Astrocyte (in vitro differentiated cells and primary cell): ENCODE measurements at regions not wholly inside any gene's neighbourhood (a gene's known extent, or its start where the extent isn't known, plus 50 kb on each side); places are given as distances from the start of the nearest gene placed in this dataset.
A peak's percentile ranks its signal among the peaks of the same experiment; 100 is the strongest.

Experiments used
- DNase-seq: peaks from one replicate; pipeline ENCODE4 v3.0.0-alpha.2; 2010; ENCODE audit warnings: low read depth
- FAIRE-seq: peaks from 2 replicates; lab custom pipeline; 2011; peaks lifted over from hg19 to GRCh38; lab: Jason Lieb, UNC
- H2AFZ ChIP-seq: 2 replicates; pipeline ENCODE4 v1.6.0; 2012; ENCODE audit warnings: low read depth, low read length, inconsistent platforms
- H3K27ac ChIP-seq: 2 replicates; pipeline ENCODE4 v1.5.1; 2011; ENCODE audit warnings: low read depth, low read length, inconsistent platforms
- H3K27me3 ChIP-seq: 2 replicates; pipeline ENCODE4 v1.6.0; 2011; ENCODE audit warnings: low read length, inconsistent platforms; ENCODE audit not compliant: insufficient read depth
- H3K36me3 ChIP-seq: 2 replicates; pipeline ENCODE4 v1.5.1; 2011; ENCODE audit warnings: low read length, inconsistent platforms; ENCODE audit not compliant: insufficient read depth
- H3K4me1 ChIP-seq: 2 replicates; pipeline ENCODE4 v1.5.1; 2011; ENCODE audit warnings: low read length, inconsistent platforms; ENCODE audit not compliant: insufficient read depth
- H3K4me2 ChIP-seq: 2 replicates; pipeline ENCODE4 v1.6.0; 2012; ENCODE audit warnings: low read length, inconsistent platforms
- H3K4me3 ChIP-seq: 2 replicates; pipeline ENCODE4 v1.5.1; 2011; ENCODE audit warnings: low read depth, mild to moderate bottlenecking, low read length, inconsistent platforms; ENCODE audit not compliant: insufficient read depth
- H3K79me2 ChIP-seq: 2 replicates; pipeline ENCODE4 v1.6.0; 2012; ENCODE audit warnings: mild to moderate bottlenecking, low read length, inconsistent platforms; ENCODE audit not compliant: insufficient read depth
- H3K9ac ChIP-seq: 2 replicates; pipeline ENCODE4 v1.6.0; 2012; ENCODE audit warnings: mild to moderate bottlenecking, low read length, inconsistent platforms
- H3K9me3 ChIP-seq: 2 replicates; pipeline ENCODE4 v1.5.1; 2012; ENCODE audit warnings: low read depth, mild to moderate bottlenecking, low read length, inconsistent platforms; ENCODE audit not compliant: insufficient read depth
- H4K20me1 ChIP-seq: 2 replicates; pipeline ENCODE4 v1.6.0; 2012; ENCODE audit warnings: low read length, inconsistent platforms; ENCODE audit not compliant: insufficient read depth
- H3K27ac Mint-ChIP-seq: one replicate; pipeline ENCODE4 v1.8.0; 2021; ENCODE audit warnings: mild to moderate bottlenecking, mixed read lengths; ENCODE audit not compliant: unreplicated experiment
- H3K27me3 Mint-ChIP-seq: one replicate; pipeline ENCODE4 v1.8.0; 2021; ENCODE audit warnings: low read depth, mixed read lengths; ENCODE audit not compliant: unreplicated experiment
- H3K36me3 Mint-ChIP-seq: one replicate; pipeline ENCODE4 v1.8.0; 2021; ENCODE audit warnings: low read depth, mixed read lengths; ENCODE audit not compliant: unreplicated experiment
- H3K4me1 Mint-ChIP-seq: one replicate; pipeline ENCODE4 v1.8.0; 2021; ENCODE audit warnings: low read depth, mixed read lengths; ENCODE audit not compliant: unreplicated experiment
- H3K4me3 Mint-ChIP-seq: one replicate; pipeline ENCODE4 v1.8.0; 2021; ENCODE audit warnings: mild to moderate bottlenecking, moderate library complexity, mixed read lengths; ENCODE audit not compliant: unreplicated experiment
- H3K9me3 Mint-ChIP-seq: one replicate; pipeline ENCODE4 v1.8.0; 2021; ENCODE audit warnings: mild to moderate bottlenecking, mixed read lengths; ENCODE audit not compliant: unreplicated experiment
- CTCF ChIP-seq: IDR thresholded peaks from 2 replicates; pipeline ENCODE4 v1.5.1; 2011; ENCODE audit warnings: low read depth, mild to moderate bottlenecking, inconsistent platforms, low read length, moderate library complexity; ENCODE audit not compliant: insufficient read depth
- EZH2 ChIP-seq: IDR thresholded peaks from 2 replicates; pipeline ENCODE4 v1.6.1; 2012; ENCODE audit warnings: mild to moderate bottlenecking, low read length, inconsistent platforms; ENCODE audit not compliant: insufficient read depth

- H3K4me2 ChIP-seq: no peak overlapping the region
- Mint-ChIP-seq H3K36me3 (no peaks in the 10 kb centered on the region), H3K4me1 (no peaks in the 10 kb centered on the region), H3K4me3 (no peak overlapping the region), H3K27ac (no peak overlapping the region), H3K27me3 (peaks cover 4% of the 10 kb centered on the region), H3K9me3 (peaks cover 12% of the 10 kb centered on the region)
- no peaks in the 10 kb centered on the region for H4K20me1 ChIP-seq
- FAIRE-seq (no peak), DNase-seq (no peak)
- H3K4me3 ChIP-seq: no peak overlapping the region
- no peak overlapping the region for H3K9ac ChIP-seq
- no peaks in the 10 kb centered on the region for H3K4me1 ChIP-seq
- H3K27me3 ChIP-seq: no peaks in the 10 kb centered on the region
- no peaks in the 10 kb centered on the region for H3K36me3 ChIP-seq
- TF ChIP-seq CTCF (no peak), EZH2 (no peak)
- no peaks in the 10 kb centered on the region for H3K9me3 ChIP-seq
- H2AFZ ChIP-seq: no peak overlapping the region
- H3K79me2 ChIP-seq: no peaks in the 10 kb centered on the region
- H3K27ac ChIP-seq: no peak overlapping the region
Observed at GRCh38 chr1:14090531-14090930, 390.5 kb downstream of the PRDM2 start.

GRCh38 chr1:14094611-14095400 lies 394.8 kb downstream of the PRDM2 start:
- no peak overlapping the region for H3K4me3 ChIP-seq
- H3K4me3 Mint-ChIP-seq: no peak overlapping the region
- H3K27ac ChIP-seq: no peak overlapping the region
- H4K20me1 ChIP-seq: no peaks in the 10 kb centered on the region
- no peak overlapping the region for H2AFZ ChIP-seq
- peak; percentile 17 for TF ChIP-seq CTCF
- no peak for TF ChIP-seq EZH2
- H3K27me3 Mint-ChIP-seq: peaks cover 28% of the 10 kb centered on the region
- no peak for FAIRE-seq
- no peak overlapping the region for H3K9ac ChIP-seq
- H3K36me3 ChIP-seq: no peaks in the 10 kb centered on the region
- peaks cover 17% of the 10 kb centered on the region for H3K9me3 Mint-ChIP-seq
- no peaks in the 10 kb centered on the region for H3K36me3 Mint-ChIP-seq
- no peak overlapping the region for H3K4me2 ChIP-seq
- H3K4me1 Mint-ChIP-seq: no peaks in the 10 kb centered on the region
- no peaks in the 10 kb centered on the region for H3K79me2 ChIP-seq
- no peaks in the 10 kb centered on the region for H3K27me3 ChIP-seq
- no peak for DNase-seq
- no peak overlapping the region for H3K27ac Mint-ChIP-seq
- no peaks in the 10 kb centered on the region for H3K9me3 ChIP-seq
- H3K4me1 ChIP-seq: no peaks in the 10 kb centered on the region

- no peak for DNase-seq
- peaks cover 9% of the 10 kb centered on the region for H3K9me3 Mint-ChIP-seq
- H3K36me3 ChIP-seq: no peaks in the 10 kb centered on the region
- no peak overlapping the region for H3K27ac Mint-ChIP-seq
- no peaks in the 10 kb centered on the region for H3K4me1 Mint-ChIP-seq
- no peak overlapping the region for H3K4me3 ChIP-seq
- TF ChIP-seq EZH2 (no peak), CTCF (no peak)
- no peaks in the 10 kb centered on the region for H3K36me3 Mint-ChIP-seq
- H3K4me3 Mint-ChIP-seq: no peak overlapping the region
- peaks cover 34% of the 10 kb centered on the region for H3K27me3 Mint-ChIP-seq
- no peak overlapping the region for H3K9ac ChIP-seq
- H3K4me1 ChIP-seq: no peaks in the 10 kb centered on the region
- FAIRE-seq: no peak
- H2AFZ ChIP-seq: no peak overlapping the region
- H3K79me2 ChIP-seq: no peaks in the 10 kb centered on the region
- H4K20me1 ChIP-seq: no peaks in the 10 kb centered on the region
- no peaks in the 10 kb centered on the region for H3K27me3 ChIP-seq
- H3K27ac ChIP-seq: no peak overlapping the region
- no peaks in the 10 kb centered on the region for H3K9me3 ChIP-seq
- no peak overlapping the region for H3K4me2 ChIP-seq
Observed at GRCh38 chr1:14098294-14098913, 398.4 kb downstream of the PRDM2 start.
